Endothelial cell of umbilical vein (primary cell): ENCODE measurements at regions not wholly inside any gene's neighbourhood (a gene's known extent, or its start where the extent isn't known, plus 50 kb on each side); places are given as distances from the start of the nearest gene placed in this dataset.

Source experiments
- BruUV-seq: library from RNA; stranded (reverse); fragments of 400-500 nt; replicated peaks from 2 replicates; lab custom pipeline; 2021; lab: Mats Ljungman, UMichigan
- CTCF ChIA-PET: fragments of 300-600, 350-600 bp; sonication (Branson Sonifier 250); formaldehyde crosslinking; loops from one replicate; lab custom pipeline; 2021; ENCODE audit warnings: antibody characterized with exemption, inconsistent platforms; lab: Charles Lee
- POLR2A ChIA-PET: fragments of 300-600, 350-600 bp; sonication (Branson Sonifier 250); formaldehyde crosslinking; loops from one replicate; lab custom pipeline; 2021; ENCODE audit warnings: antibody characterized with exemption, inconsistent platforms; lab: Charles Lee
- DNase-seq: peaks from one replicate; pipeline ENCODE4 v3.0.0-alpha.2; 2011; ENCODE audit warnings: low read depth, low spot score
- FAIRE-seq: peaks from 2 replicates; lab custom pipeline; 2011; peaks lifted over from hg19 to GRCh38; lab: Jason Lieb, UNC
- H2AFZ ChIP-seq: 2 replicates; pipeline ENCODE4 v1.6.0; 2012; ENCODE audit warnings: low read depth, low read length, control low read depth, inconsistent platforms
- H3K27ac ChIP-seq: 2 replicates; pipeline ENCODE4 v1.5.1; 2011; ENCODE audit warnings: low read depth, mild to moderate bottlenecking, control low read depth, low read length, moderate library complexity; ENCODE audit not compliant: insufficient read depth
- H3K27me3 ChIP-seq, 2 experiments: 2 replicates each; pipeline versions ENCODE4 v1.6.0 to v1.6.1; 2011; ENCODE audit warnings: low read length in 2 of 2, mixed read lengths in 1 of 2; ENCODE audit not compliant: control insufficient read depth in 2 of 2, insufficient read depth in 2 of 2
- H3K36me3 ChIP-seq, 2 experiments: 2 replicates in 1 of 2; 3 replicates in 1 of 2; pipeline ENCODE4 v1.5.1; 2011; ENCODE audit warnings: low read length in 2 of 2, mild to moderate bottlenecking in 1 of 2, moderate library complexity in 1 of 2; ENCODE audit not compliant: control insufficient read depth in 2 of 2, insufficient read depth in 2 of 2; ENCODE audit errors: extremely low read depth in 1 of 2
- H3K4me1 ChIP-seq: 3 replicates; pipeline ENCODE4 v1.5.1; 2011; ENCODE audit warnings: mild to moderate bottlenecking, low read length; ENCODE audit not compliant: control insufficient read depth, insufficient read depth; ENCODE audit errors: extremely low read depth
- H3K4me2 ChIP-seq: 2 replicates; pipeline ENCODE4 v1.6.1; 2011; ENCODE audit warnings: low read length, control low read depth, mixed read lengths; ENCODE audit not compliant: insufficient read depth
- H3K4me3 ChIP-seq, 3 experiments: fragments of 200-600 bp in 1 of 3; sonication (generic), shearing (Covaris generic) in 1 of 3; replicated peaks in 1 of 3; 2 replicates each; pipeline ENCODE4 v1.5.1; 2011 to 2016; ENCODE audit warnings: control low read depth in 3 of 3, low read length in 3 of 3, mild to moderate bottlenecking in 2 of 3, inconsistent platforms in 1 of 3, low read depth in 1 of 3, moderate library complexity in 1 of 3; ENCODE audit not compliant: insufficient read depth in 1 of 3
- H3K79me2 ChIP-seq: 2 replicates; pipeline ENCODE4 v1.6.0; 2012; ENCODE audit warnings: low read length, inconsistent platforms; ENCODE audit not compliant: control insufficient read depth, insufficient read depth
- H3K9ac ChIP-seq: replicated peaks from 2 replicates; pipeline ENCODE3; 2011; ENCODE audit warnings: low read length, control low read depth; ENCODE audit not compliant: insufficient read depth; ENCODE audit errors: extremely low read depth
- H3K9me1 ChIP-seq: replicated peaks from 3 replicates; pipeline ENCODE4 v1.6.0; 2011; ENCODE audit warnings: mild to moderate bottlenecking, low read length; ENCODE audit not compliant: control insufficient read depth, insufficient read depth; ENCODE audit errors: extremely low read depth
- H3K9me3 ChIP-seq: replicated peaks from 2 replicates; pipeline ENCODE4 v1.5.1; 2012; ENCODE audit warnings: low read length, inconsistent platforms; ENCODE audit not compliant: control insufficient read depth, insufficient read depth
- H4K20me1 ChIP-seq: replicated peaks from 2 replicates; pipeline ENCODE3; 2011; ENCODE audit warnings: mild to moderate bottlenecking, low read length; ENCODE audit not compliant: control insufficient read depth, insufficient read depth; ENCODE audit errors: extremely low read depth
- CTCF ChIP-seq, 2 donors: IDR thresholded peaks; 1 replicate in 1 of 2; 2 replicates in 1 of 2; pipeline ENCODE4 v1.5.1; 2011; ENCODE audit warnings: low read length in 2 of 2, mild to moderate bottlenecking in 2 of 2, moderate library complexity in 2 of 2, control low read depth in 1 of 2, inconsistent platforms in 1 of 2, low read depth in 1 of 2; ENCODE audit not compliant: insufficient read depth in 1 of 2; ENCODE audit errors: extremely low read depth in 1 of 2
- EZH2 ChIP-seq: IDR thresholded peaks from 2 replicates; pipeline ENCODE4 v1.6.1; 2012; ENCODE audit warnings: borderline replicate concordance, low read depth, mild to moderate bottlenecking, moderate library complexity, low read length, inconsistent platforms; ENCODE audit not compliant: severe bottlenecking
- FOS ChIP-seq: IDR thresholded peaks from 2 replicates; pipeline ENCODE4 v1.6.1; 2011; ENCODE audit warnings: mild to moderate bottlenecking, low read length, moderate library complexity, borderline replicate concordance; ENCODE audit not compliant: insufficient read depth
- GATA2 ChIP-seq: IDR thresholded peaks from 2 replicates; pipeline ENCODE4 v1.7.0; 2011; ENCODE audit warnings: low read depth, mild to moderate bottlenecking, moderate library complexity, mixed read lengths, low read length; ENCODE audit not compliant: insufficient read length, insufficient read depth
- JUN ChIP-seq: IDR thresholded peaks from 2 replicates; pipeline ENCODE4 v1.6.1; 2011; ENCODE audit warnings: borderline replicate concordance, low read depth; ENCODE audit not compliant: insufficient read length, insufficient read depth
- MAX ChIP-seq: IDR thresholded peaks from 2 replicates; pipeline ENCODE4 v1.6.1; 2011; ENCODE audit not compliant: insufficient read depth, insufficient read length
- MYC ChIP-seq: IDR thresholded peaks from one replicate; pipeline ENCODE4 v1.6.1; 2011; ENCODE audit warnings: mild to moderate bottlenecking, low read depth, low read length
- POLR2A ChIP-seq: IDR thresholded peaks from 2 replicates; pipeline ENCODE4 v1.6.1; 2012; ENCODE audit warnings: low read depth, mild to moderate bottlenecking, control low read depth, low read length
- POLR2AphosphoS5 ChIP-seq: IDR thresholded peaks from 2 replicates; pipeline ENCODE4 v1.6.1; 2012; ENCODE audit warnings: low read depth, mild to moderate bottlenecking, control low read depth, low read length, moderate library complexity; ENCODE audit not compliant: insufficient read depth
- dilution Hi-C: fragments of 300-500 bp; cut with MboI; formaldehyde crosslinking; loops from one replicate; pipeline ENCODE4 v1.15.0; 2019; ENCODE audit warnings: low sequenced_read_pairs; ENCODE audit not compliant: extremely low pct_ligation_motif_present
- intact Hi-C: fragments of 100-400 bp; cut with micrococcal nuclease; formaldehyde crosslinking; loops from one replicate; pipeline ENCODE4 v1.10.0; 2022

GRCh38 chr2:53036196-53036595 lies 731.4 kb upstream of the CHAC2 start:
- intact Hi-C loops: no loop called here
- DNase-seq (no peak), FAIRE-seq (no peak)
- no peaks in the 10 kb centered on the region for H4K20me1 ChIP-seq
- no peak for TF ChIP-seq EZH2
- TF ChIP-seq POLR2AphosphoS5: no peak
- no peak for TF ChIP-seq MYC
- TF ChIP-seq FOS: no peak
- TF ChIP-seq POLR2A: no peak
- no peak for TF ChIP-seq CTCF (IDR thresholded peaks at IDR 0.05; ENCODE audit: extremely low read depth in 1 of 2, insufficient read depth in 1 of 2, low read depth in 1 of 2, low read length in 2 of 2)
- TF ChIP-seq GATA2: no peak
- TF ChIP-seq MAX: no peak
- TF ChIP-seq JUN: no peak
- no peak overlapping the region for H3K4me2 ChIP-seq
- H3K9me1 ChIP-seq: no peaks in the 10 kb centered on the region
- no peaks in the 10 kb centered on the region for H3K27me3 ChIP-seq
- H2AFZ ChIP-seq: no peak overlapping the region
- dilution Hi-C loops: no loop called here
- no peaks in the 10 kb centered on the region for H3K36me3 ChIP-seq
- POLR2A ChIA-PET: no interaction called here
- no peaks in the 10 kb centered on the region for H3K4me1 ChIP-seq
- no TSS peak for BruUV-seq
- H3K79me2 ChIP-seq: no peaks in the 10 kb centered on the region
- H3K4me3 ChIP-seq: no peak overlapping the region
- H3K9ac ChIP-seq: no peak overlapping the region
- no peaks in the 10 kb centered on the region for H3K9me3 ChIP-seq
- H3K27ac ChIP-seq: no peak overlapping the region
- CTCF ChIA-PET: no interaction called here
